ENCODE measurements at regions not wholly inside any gene's neighbourhood (a gene's known extent, or its start where the extent isn't known, plus 50 kb on each side); places are given as distances from the start of the nearest gene placed in this dataset.
"Not testable (repeated sequence)": the region's sequence is repeated elsewhere in the genome, so short reads cannot be mapped to it uniquely, and the experiment has no call there.

GRCh38 chr5:86546582-86546981 lies 71.2 kb upstream of the COX7C start:
- no peak for DNase-seq (ENCODE audit: low spot score)

GRCh38 chr5:86554638-86555037 lies 63.1 kb upstream of the COX7C start:
- no peak for DNase-seq (ENCODE audit: low spot score)

GRCh38 chr5:86557920-86558319 lies 59.8 kb upstream of the COX7C start:
- no peak for DNase-seq (ENCODE audit: low spot score)

GRCh38 chr5:86565197-86565789 lies 52.4 kb upstream of the COX7C start:
- DNase-seq (ENCODE audit: low spot score), result no peak

GRCh38 chr5:86566030-86566429 lies 51.7 kb upstream of the COX7C start:
- DNase-seq (ENCODE audit: low spot score), result not testable (repeated sequence)
